HFF-Myc (cell line): ENCODE measurements at regions not wholly inside any gene's neighbourhood (a gene's known extent, or its start where the extent isn't known, plus 50 kb on each side); places are given as distances from the start of the nearest gene placed in this dataset.

Source experiments
- DNase-seq: peaks from one replicate; pipeline ENCODE4 v3.0.0-alpha.2; 2011; ENCODE audit warnings: low read depth; ENCODE audit errors: extremely low read depth
- H3K4me3 ChIP-seq: replicated peaks from 2 replicates; pipeline ENCODE4 v1.5.1; 2011; ENCODE audit warnings: low read depth, mild to moderate bottlenecking, control low read depth, low read length
- CTCF ChIP-seq: IDR thresholded peaks from 2 replicates; pipeline ENCODE4 v1.5.1; 2012; ENCODE audit warnings: mild to moderate bottlenecking, low read depth, low read length, control low read depth; ENCODE audit errors: missing control alignments

GRCh38 chr1:208562151-208562960 lies 318.2 kb upstream of the PLXNA2 start:
- no peak for DNase-seq
- no peak for TF ChIP-seq CTCF
- no peak overlapping the region for H3K4me3 ChIP-seq

DNA sequence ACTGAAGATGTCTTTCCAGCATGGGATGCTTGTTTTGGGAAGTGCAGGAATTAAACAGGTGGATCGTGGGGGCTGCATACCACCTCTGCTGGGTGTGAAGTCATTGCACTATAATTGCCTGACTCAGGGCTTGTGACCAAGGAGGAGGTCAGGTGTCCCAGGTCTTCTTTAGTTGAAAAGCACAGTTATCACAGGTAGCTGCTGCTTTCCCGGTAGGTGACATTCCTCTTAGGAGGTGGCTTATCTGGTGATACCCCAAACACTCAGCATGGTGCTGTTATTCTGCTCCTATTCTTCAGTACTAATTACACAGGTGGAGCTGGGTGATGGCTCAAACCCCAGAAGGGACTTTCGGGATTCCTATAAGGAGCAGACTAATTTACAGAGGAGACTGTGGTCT lies 320.3 kb upstream of the PLXNA2 start:
- H3K4me3 ChIP-seq: no peak overlapping the region
- no peak for DNase-seq
- TF ChIP-seq CTCF: no peak

DNA sequence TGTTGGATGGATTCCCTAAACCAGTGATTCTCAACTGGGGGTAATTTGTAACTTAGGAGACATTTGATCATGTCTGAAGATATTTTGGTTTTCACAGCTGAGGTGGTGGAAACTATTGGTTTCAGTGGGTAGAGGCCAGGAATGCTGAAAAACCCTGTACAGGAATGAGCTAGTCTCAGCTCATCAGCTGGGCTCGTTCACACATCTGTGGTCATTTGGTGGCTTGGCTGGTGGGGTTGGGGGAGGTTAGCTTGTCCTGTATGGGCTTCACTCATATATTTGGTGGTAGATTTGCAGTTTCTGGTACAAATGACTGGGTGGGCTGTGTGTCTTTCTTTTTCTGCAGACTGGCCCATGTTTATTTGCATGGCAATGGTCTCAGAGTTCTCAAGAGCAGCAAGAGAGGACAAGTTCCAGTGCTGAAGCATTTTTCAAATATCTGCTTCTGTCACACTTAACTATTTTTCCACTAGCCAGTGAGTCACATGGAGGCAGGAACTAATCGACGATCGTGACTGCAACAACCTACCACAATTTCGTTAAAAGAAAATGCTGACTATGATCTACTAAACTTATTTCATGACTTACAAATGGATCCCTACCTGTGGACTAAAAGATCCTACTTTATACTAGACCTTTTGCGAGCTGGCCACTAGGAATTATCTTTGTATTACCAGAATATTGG lies 321.7 kb upstream of the PLXNA2 start:
- no peak for DNase-seq
- H3K4me3 ChIP-seq: no peak overlapping the region
- TF ChIP-seq CTCF: no peak

- no peak for DNase-seq
- no peak overlapping the region for H3K4me3 ChIP-seq
- no peak for TF ChIP-seq CTCF
These were observed 325.0 kb upstream of the PLXNA2 start for GRCh38 chr1:208569181-208569580.

DNA sequence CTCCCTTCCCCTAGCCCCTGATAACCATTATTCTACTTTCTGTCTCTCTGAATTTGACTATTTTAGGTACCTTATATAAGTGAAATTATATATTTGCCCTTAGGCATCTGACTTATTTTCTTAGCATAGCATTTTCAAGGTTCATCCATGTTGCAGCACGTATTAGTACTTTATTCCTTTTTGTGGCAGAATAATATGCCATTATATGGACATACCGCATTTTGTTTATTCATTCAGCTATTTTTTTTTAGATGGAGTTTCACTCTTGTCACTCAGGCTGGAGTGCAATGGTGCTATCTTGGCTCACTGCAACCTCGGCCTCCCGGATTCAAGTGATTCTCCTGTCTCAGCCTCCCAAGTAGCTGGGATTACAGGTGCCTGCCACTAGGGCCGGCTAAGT lies 326.2 kb upstream of the PLXNA2 start:
- DNase-seq: no peak
- no peak overlapping the region for H3K4me3 ChIP-seq
- TF ChIP-seq CTCF: no peak

GRCh38 chr1:208576425-208576824 lies 332.2 kb upstream of the PLXNA2 start:
- TF ChIP-seq CTCF: no peak
- no peak overlapping the region for H3K4me3 ChIP-seq
- no peak for DNase-seq
